Testis (tissue), 2 donors: ENCODE measurements at regions not wholly inside any gene's neighbourhood (a gene's known extent, or its start where the extent isn't known, plus 50 kb on each side); places are given as distances from the start of the nearest gene placed in this dataset.

Source experiments
- CTCF ChIP-seq, 3 experiments: fragments of 450-650 bp in 2 of 3; fragments of 200-600 bp in 1 of 3; sonication (generic) in 1 of 3; IDR thresholded peaks; one replicate each; pipeline ENCODE4 v1.5.1; 2016 to 2019; ENCODE audit warnings: antibody characterized with exemption in 3 of 3, mild to moderate bottlenecking in 2 of 3, moderate library complexity in 1 of 3
- POLR2A ChIP-seq: fragments of 450-650 bp; IDR thresholded peaks from one replicate; pipeline ENCODE4 v1.6.1; 2017; ENCODE audit warnings: antibody characterized with exemption, mild to moderate bottlenecking, moderate library complexity

DNA sequence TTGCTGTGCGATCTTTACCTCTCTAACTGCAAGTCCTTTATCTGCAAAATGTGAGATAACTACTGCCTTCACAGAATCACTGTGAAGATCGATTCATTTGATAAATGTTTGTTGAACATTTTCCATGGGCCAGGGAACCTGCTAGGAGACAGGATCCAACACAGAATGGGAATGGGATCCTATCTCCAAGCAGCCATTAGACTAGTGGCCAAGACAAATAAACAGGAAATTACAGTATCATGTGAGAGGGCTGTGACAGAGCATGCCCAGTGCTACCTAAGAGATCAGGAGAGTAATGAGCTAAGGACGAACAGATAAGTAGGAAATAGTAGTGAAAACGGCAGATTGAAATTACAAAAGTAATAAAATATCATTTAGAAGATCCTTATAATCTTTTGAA is 105.7 kb downstream of the GRIN2B start:
- no peak for TF ChIP-seq POLR2A
- no peak for TF ChIP-seq CTCF (IDR thresholded peaks at IDR 0.05)
